K562 (cell line): ENCODE measurements at regions not wholly inside any gene's neighbourhood (a gene's known extent, or its start where the extent isn't known, plus 50 kb on each side); places are given as distances from the start of the nearest gene placed in this dataset.

Experiments
- ATAC-seq: fragments of 200-7000 bp; cut with Tn5 transposase; 3 replicates; pipeline ENCODE4 v1.9.1; 2020; ENCODE audit warnings: moderate library complexity
- BruUV-seq: library from RNA; stranded (reverse); fragments of 400-500 nt; replicated peaks from 2 replicates; lab custom pipeline; 2021; lab: Mats Ljungman, UMichigan
- CTCF ChIA-PET: fragments of 300-600 bp; formaldehyde crosslinking; extraction: SDS; loops from one replicate; lab custom pipeline; 2021; ENCODE audit warnings: low intra/inter-chr PET ratio; lab: Yijun Ruan, JAX
- POLR2A ChIA-PET: fragments of 300-600, 350-650 bp; sonication (Branson Sonifier 250); formaldehyde crosslinking; extraction: SDS; loops from one replicate; lab custom pipeline; 2021; ENCODE audit warnings: antibody characterized with exemption, inconsistent platforms; lab: Yijun Ruan, JAX
- DNase-seq, 4 experiments: peaks; one replicate each; pipeline versions ENCODE4 v3.0.0 to v3.0.0-alpha.2; 2011 to 2018; ENCODE audit warnings: low spot score in 3 of 4, mixed read lengths in 3 of 4; ENCODE audit errors: extremely low read depth in 1 of 4
- FAIRE-seq: peaks from 2 replicates; lab custom pipeline; 2011; peaks lifted over from hg19 to GRCh38; lab: Jason Lieb, UNC
- H2AFZ ChIP-seq: 2 replicates; pipeline ENCODE4 v1.6.0; 2011; ENCODE audit warnings: low read depth, low read length, control low read depth, inconsistent platforms
- H3K27ac ChIP-seq: fragments of 200-600 bp; 3 replicates; pipeline ENCODE4 v1.8.0; 2011; ENCODE audit warnings: low read depth, mild to moderate bottlenecking, control low read depth, inconsistent platforms, low read length, moderate library complexity, mixed read lengths; ENCODE audit errors: extremely low read depth
- H3K27me3 ChIP-seq, 2 experiments: fragments of 300-600 bp in 1 of 2; 2 replicates in 1 of 2; 3 replicates in 1 of 2; pipeline versions ENCODE4 v1.6.0 to v1.8.0; 2011; ENCODE audit warnings: inconsistent platforms in 2 of 2, low read length in 2 of 2, mild to moderate bottlenecking in 1 of 2, mixed read lengths in 1 of 2, moderate library complexity in 1 of 2; ENCODE audit not compliant: control insufficient read depth in 2 of 2, insufficient read depth in 2 of 2
- H3K36me3 ChIP-seq: fragments of 300-600 bp; 3 replicates; pipeline ENCODE4 v1.8.0; 2011; ENCODE audit warnings: mild to moderate bottlenecking, low read length, inconsistent platforms; ENCODE audit not compliant: control insufficient read depth, insufficient read depth
- H3K4me1 ChIP-seq, 2 experiments: fragments of 200-600 bp in 1 of 2; replicated peaks in 1 of 2; 2 replicates in 1 of 2; 3 replicates in 1 of 2; pipeline versions ENCODE4 v1.5.1 to v1.8.0; 2011; ENCODE audit warnings: inconsistent platforms in 2 of 2, low read length in 2 of 2, mild to moderate bottlenecking in 1 of 2, mixed read lengths in 1 of 2, moderate library complexity in 1 of 2; ENCODE audit not compliant: control insufficient read depth in 2 of 2, insufficient read depth in 2 of 2
- H3K4me2 ChIP-seq: 2 replicates; pipeline ENCODE4 v1.6.1; 2011; ENCODE audit warnings: low read length, control low read depth, inconsistent platforms, mixed read lengths; ENCODE audit not compliant: insufficient read depth
- H3K4me3 ChIP-seq: fragments of 200-600 bp; sonication (generic), shearing (Covaris generic); 2 replicates; pipeline ENCODE4 v1.5.1; 2016; ENCODE audit warnings: control low read depth, inconsistent platforms
- H3K79me2 ChIP-seq: fragments of 200-600 bp; 3 replicates; pipeline ENCODE4 v1.8.0; 2011; ENCODE audit warnings: low read length, inconsistent platforms; ENCODE audit not compliant: control insufficient read depth, insufficient read depth
- H3K9ac ChIP-seq, 2 experiments: 2 replicates each; pipeline versions ENCODE4 v1.6.0 to v1.6.1; 2011; ENCODE audit warnings: low read depth in 2 of 2, low read length in 2 of 2, control low read depth in 1 of 2, inconsistent platforms in 1 of 2, mild to moderate bottlenecking in 1 of 2, mixed read lengths in 1 of 2; ENCODE audit not compliant: insufficient read depth in 1 of 2
- H3K9me1 ChIP-seq: one replicate; pipeline ENCODE4 v1.6.0; 2011; ENCODE audit warnings: inconsistent platforms, mild to moderate bottlenecking, low read length, moderate library complexity; ENCODE audit not compliant: control insufficient read depth, insufficient read depth
- H3K9me3 ChIP-seq: replicated peaks from 2 replicates; pipeline ENCODE4 v1.5.1; 2011; ENCODE audit warnings: low read depth, low read length, inconsistent platforms; ENCODE audit not compliant: control insufficient read depth, insufficient read depth
- H4K20me1 ChIP-seq: replicated peaks from 2 replicates; pipeline ENCODE4 v1.6.1; 2011; ENCODE audit warnings: low read length, inconsistent platforms, mixed read lengths; ENCODE audit not compliant: control insufficient read depth, insufficient read depth
- BHLHE40 ChIP-seq: IDR thresholded peaks from 2 replicates; pipeline ENCODE4 v1.6.1; 2011; ENCODE audit warnings: low read length, improper control_type of control experiment
- CCAR2 ChIP-seq: fragments of 200-400 bp; formaldehyde crosslinking; IDR thresholded peaks from 2 replicates; pipeline ENCODE4 v1.6.1; 2017; ENCODE audit warnings: mild to moderate bottlenecking, low read depth, low read length
- DPF2 ChIP-seq: fragments of 450-650 bp; IDR thresholded peaks from 2 replicates; pipeline ENCODE4 v1.6.1; 2016
- KLF10 ChIP-seq: fragments of 250-450 bp; sonication (Bioruptor Pico); IDR thresholded peaks from 2 replicates; pipeline ENCODE4 v1.6.1; 2021; ENCODE audit warnings: matching md5 sums
- LCOR ChIP-seq: sonication (generic); formaldehyde crosslinking; IDR thresholded peaks from 2 replicates; pipeline ENCODE4 v1.8.0; 2022; ENCODE audit warnings: mild to moderate bottlenecking, missing genetic modification reagents
- RBM25 ChIP-seq: fragments of 200-400 bp; formaldehyde crosslinking; IDR thresholded peaks from 2 replicates; pipeline ENCODE4 v1.6.1; 2018; ENCODE audit warnings: low read length, low read depth, moderate library complexity; ENCODE audit not compliant: severe bottlenecking
- SRSF1 ChIP-seq: fragments of 200-400 bp; formaldehyde crosslinking; IDR thresholded peaks from 2 replicates; pipeline ENCODE4 v1.6.1; 2017; ENCODE audit warnings: mild to moderate bottlenecking, low read depth, low read length, moderate library complexity
- TEAD4 ChIP-seq, 2 experiments: sonication (generic) in 1 of 2; formaldehyde crosslinking in 1 of 2; IDR thresholded peaks; 2 replicates each; pipeline versions ENCODE4 v1.6.1 to v1.8.0; 2012 to 2022; ENCODE audit warnings: borderline replicate concordance in 1 of 2, inconsistent platforms in 1 of 2, low read length in 1 of 2, mild to moderate bottlenecking in 1 of 2, missing genetic modification reagents in 1 of 2
- ZNF174 ChIP-seq: fragments of 250-450 bp; sonication (Bioruptor Pico); IDR thresholded peaks from 2 replicates; pipeline ENCODE4 v1.4.0; 2020; ENCODE audit warnings: mild to moderate bottlenecking
- ZNF316 ChIP-seq: fragments of 450-650 bp; IDR thresholded peaks from 2 replicates; pipeline ENCODE4 v1.6.1; 2016
- WGBS: fragments of 100-300 bp; shearing (Covaris generic); methylation state at CpG from one replicate; pipeline ENCODE4 v1.1.6; 2016; ENCODE audit warnings: low coverage, mixed read lengths; ENCODE audit not compliant: insufficient coverage; ENCODE audit errors: missing lambda C conversion rate; 5-methylcytosine and 5-hydroxymethylcytosine counted together
- in situ Hi-C: fragments of 300-500 bp; cut with MboI; formaldehyde crosslinking; loops from 4 replicates; pipeline ENCODE4 v1.15.0; 2018; ENCODE audit warnings: inconsistent platforms, mixed read lengths
- intact Hi-C: fragments of 100-400 bp; cut with micrococcal nuclease; formaldehyde crosslinking; loops from 2 replicates; pipeline ENCODE4 v1.14.2; 2022
- TF ChIP-seq, protein P1 (sequence below): fragments of 450-650 bp; IDR thresholded peaks from 2 replicates; pipeline ENCODE4 v1.6.1; 2016; ENCODE audit warnings: missing biosample characterization, missing genetic modification characterization
- TF ChIP-seq, protein P2 (sequence below), 2 experiments: fragments of 450-650 bp in 1 of 2; sonication (generic) in 1 of 2; formaldehyde crosslinking in 1 of 2; IDR thresholded peaks in 1 of 2; conservative IDR thresholded peaks in 1 of 2; 2 replicates each; pipeline versions ENCODE4 v1.6.1 to v1.8.1; 2016 to 2023; ENCODE audit warnings: mild to moderate bottlenecking in 2 of 2, moderate library complexity in 2 of 2, inconsistent platforms in 1 of 2, missing genetic modification reagents in 1 of 2
- TF ChIP-seq, protein P3 (sequence below): sonication (generic); IDR thresholded peaks from 2 replicates; pipeline ENCODE4 v1.6.1; 2016

DNA sequence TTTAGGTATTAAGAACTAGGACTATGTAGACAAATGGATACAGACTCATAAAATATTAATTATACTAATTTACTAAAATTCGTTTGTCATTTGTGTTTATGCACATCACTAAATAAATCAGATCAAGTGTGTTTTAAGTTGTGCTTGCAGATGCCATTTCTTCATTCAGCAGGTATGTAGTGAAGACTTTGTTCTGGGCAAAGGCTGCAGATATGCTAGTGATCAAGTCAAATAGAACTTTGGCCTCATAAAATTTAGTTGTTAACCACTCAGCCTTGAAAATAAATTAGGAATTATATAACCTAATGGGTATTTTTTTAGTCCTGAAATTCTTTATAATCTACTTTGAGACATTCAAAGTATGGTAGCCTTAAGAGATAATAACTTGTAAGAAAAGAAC lies 80.4 kb upstream of the TRPC4 start:
- Histone ChIP-seq H4K20me1 (no peaks in the 10 kb centered on the region), H3K27me3 (no peaks in the 10 kb centered on the region), H3K27ac (no peak overlapping the region), H3K4me1 (no peaks in the 10 kb centered on the region; a peak in 1 of 5 replicates), H3K4me2 (no peak overlapping the region), H2AFZ (no peak overlapping the region), H3K9me1 (no peaks in the 10 kb centered on the region), H3K79me2 (no peaks in the 10 kb centered on the region), H3K9ac (no peak overlapping the region), H3K9me3 (no peaks in the 10 kb centered on the region), H3K36me3 (no peaks in the 10 kb centered on the region), H3K4me3 (no peak overlapping the region)
- in situ Hi-C loops (no loop called here), intact Hi-C loops (no loop called here)
- CTCF ChIA-PET = no interaction called here
- BruUV-seq = no TSS peak
- FAIRE-seq (no peak), ATAC-seq (no peak), DNase-seq (no peak)
- POLR2A ChIA-PET = no interaction called here
- WGBS = 0% methylated on average over 1 of the region's 1 CpG
- no peak for TF ChIP-seq SRSF1
- TF ChIP-seq CCAR2 = no peak
- no peak for TF ChIP-seq RBM25

DNA sequence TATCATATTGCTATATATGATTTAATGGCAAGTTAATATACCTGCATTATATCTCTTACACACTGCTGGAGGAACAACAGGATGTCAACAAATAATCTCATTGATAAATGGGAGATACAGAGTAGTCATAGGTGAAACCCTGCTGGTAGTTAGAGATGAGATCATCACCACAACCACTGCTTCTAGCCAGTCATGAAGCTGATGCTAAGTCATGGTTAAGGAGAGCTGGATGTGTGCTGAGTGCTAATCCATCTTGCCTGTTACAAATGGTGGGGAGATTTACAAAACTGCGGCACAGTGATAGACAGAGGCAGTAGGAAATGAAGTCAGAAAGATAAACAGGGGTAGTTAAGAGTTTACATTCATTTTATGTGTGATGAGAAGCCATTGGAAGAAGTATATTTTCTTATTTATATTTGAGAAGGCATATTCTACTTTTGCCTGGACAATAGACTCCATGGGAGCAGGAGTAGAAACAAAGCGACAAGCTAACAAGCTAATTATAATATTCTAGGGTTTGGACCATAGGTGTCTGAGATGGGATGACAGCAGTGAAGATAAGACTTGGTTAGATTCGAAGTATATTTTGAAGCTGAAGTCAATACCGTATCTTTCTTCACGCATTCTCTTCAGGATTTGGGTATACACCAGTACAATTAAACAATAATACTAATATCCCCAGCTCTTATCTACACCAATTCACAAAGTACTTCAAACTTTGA lies 78.0 kb upstream of the TRPC4 start:
- Histone ChIP-seq H3K9me3 (no peaks in the 10 kb centered on the region), H3K27ac (no peak overlapping the region), H3K4me2 (no peak overlapping the region), H3K9me1 (no peaks in the 10 kb centered on the region), H3K4me1 (no peaks in the 10 kb centered on the region; a peak in 2 of 5 replicates), H3K27me3 (no peaks in the 10 kb centered on the region), H2AFZ (no peak overlapping the region), H3K36me3 (no peaks in the 10 kb centered on the region), H4K20me1 (no peaks in the 10 kb centered on the region), H3K79me2 (no peaks in the 10 kb centered on the region), H3K9ac (no peak overlapping the region), H3K4me3 (no peak overlapping the region)
- ATAC-seq (peak; percentile 69), DNase-seq (peak; percentile 9 to 34 (median 16)), FAIRE-seq (peak; percentile 6)
- CTCF ChIA-PET = no interaction called here
- in situ Hi-C loops = no loop called here
- POLR2A ChIA-PET = interaction anchor here (1.3 kb wide), 1 partner anchor 12 kb away, joined by 4 read pairs; no protein-coding TSS in a partner anchor
- intact Hi-C loops = no loop called here
- WGBS = 66% methylated on average over 5 of the region's 5 CpGs
- no TSS peak for BruUV-seq
- peak; percentile 25; the same call in 1 of the 2 replicates for TF ChIP-seq ZNF316
- peak; percentile 20; the same call in 1 of the 2 replicates for TF ChIP-seq TEAD4 (IDR thresholded peaks at IDR 0.05; ENCODE audit: low read length)
- no peak for TF ChIP-seq TEAD4 (CRISPR knock-in tag; IDR thresholded peaks at IDR 0.05; ENCODE audit: borderline replicate concordance)
- no peak for TF ChIP-seq BHLHE40
- TF ChIP-seq, protein P1, sequence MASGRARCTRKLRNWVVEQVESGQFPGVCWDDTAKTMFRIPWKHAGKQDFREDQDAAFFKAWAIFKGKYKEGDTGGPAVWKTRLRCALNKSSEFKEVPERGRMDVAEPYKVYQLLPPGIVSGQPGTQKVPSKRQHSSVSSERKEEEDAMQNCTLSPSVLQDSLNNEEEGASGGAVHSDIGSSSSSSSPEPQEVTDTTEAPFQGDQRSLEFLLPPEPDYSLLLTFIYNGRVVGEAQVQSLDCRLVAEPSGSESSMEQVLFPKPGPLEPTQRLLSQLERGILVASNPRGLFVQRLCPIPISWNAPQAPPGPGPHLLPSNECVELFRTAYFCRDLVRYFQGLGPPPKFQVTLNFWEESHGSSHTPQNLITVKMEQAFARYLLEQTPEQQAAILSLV (tag) = no peak
- TF ChIP-seq LCOR (CRISPR knock-in tag) = no peak
- TF ChIP-seq ZNF174 (CRISPR knock-in tag) = no peak
- TF ChIP-seq DPF2 = 0 out of 2 replicates have a peak, but pooled peaks have one; percentile 27
- TF ChIP-seq KLF10 (CRISPR knock-in tag) = no peak
- TF ChIP-seq, protein P2, sequence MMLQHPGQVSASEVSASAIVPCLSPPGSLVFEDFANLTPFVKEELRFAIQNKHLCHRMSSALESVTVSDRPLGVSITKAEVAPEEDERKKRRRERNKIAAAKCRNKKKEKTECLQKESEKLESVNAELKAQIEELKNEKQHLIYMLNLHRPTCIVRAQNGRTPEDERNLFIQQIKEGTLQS (IDR thresholded peaks at IDR 0.05) = peak; percentile 67
- TF ChIP-seq, protein P2 (CRISPR knock-in tag; conservative IDR thresholded peaks at IDR 0.05) = no peak
- TF ChIP-seq, protein P3, sequence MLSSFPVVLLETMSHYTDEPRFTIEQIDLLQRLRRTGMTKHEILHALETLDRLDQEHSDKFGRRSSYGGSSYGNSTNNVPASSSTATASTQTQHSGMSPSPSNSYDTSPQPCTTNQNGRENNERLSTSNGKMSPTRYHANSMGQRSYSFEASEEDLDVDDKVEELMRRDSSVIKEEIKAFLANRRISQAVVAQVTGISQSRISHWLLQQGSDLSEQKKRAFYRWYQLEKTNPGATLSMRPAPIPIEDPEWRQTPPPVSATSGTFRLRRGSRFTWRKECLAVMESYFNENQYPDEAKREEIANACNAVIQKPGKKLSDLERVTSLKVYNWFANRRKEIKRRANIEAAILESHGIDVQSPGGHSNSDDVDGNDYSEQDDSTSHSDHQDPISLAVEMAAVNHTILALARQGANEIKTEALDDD = peak; percentile 66
